K562 (cell line): ENCODE measurements at regions not wholly inside any gene's neighbourhood (a gene's known extent, or its start where the extent isn't known, plus 50 kb on each side); places are given as distances from the start of the nearest gene placed in this dataset.

Experiments used
- AFF4 ChIP-seq: sonication (generic); formaldehyde crosslinking; IDR thresholded peaks from 2 replicates; pipeline ENCODE4 v1.8.0; 2023; ENCODE audit warnings: mild to moderate bottlenecking, missing genetic modification reagents
- ATF7 ChIP-seq: fragments of 450-650 bp; IDR thresholded peaks from 2 replicates; pipeline ENCODE4 v1.7.1; 2014; ENCODE audit warnings: mild to moderate bottlenecking, moderate library complexity
- POLR2A ChIP-seq: fragments of 450-650 bp; conservative IDR thresholded peaks from 2 replicates; pipeline ENCODE4 v1.6.1; 2016
- TOE1 ChIP-seq, 2 experiments: fragments of 450-650 bp in 1 of 2; sonication (generic) in 1 of 2; formaldehyde crosslinking in 1 of 2; IDR thresholded peaks; 2 replicates each; pipeline versions ENCODE4 v1.7.1 to v1.8.0; 2016 to 2022; ENCODE audit warnings: borderline replicate concordance in 2 of 2, mild to moderate bottlenecking in 2 of 2, antibody characterized with exemption in 1 of 2, inconsistent platforms in 1 of 2, low read depth in 1 of 2, missing genetic modification reagents in 1 of 2, moderate library complexity in 1 of 2
- TF ChIP-seq, protein P1 (sequence below): sonication (generic); IDR thresholded peaks from 2 replicates; pipeline ENCODE4 v1.6.1; 2016

GRCh38 chr5:94045839-94046782 is 304.7 kb upstream of the POU5F2 start:
- TF ChIP-seq AFF4 (CRISPR knock-in tag) (no peak), TOE1 (IDR thresholded peaks at IDR 0.05; ENCODE audit: borderline replicate concordance) (no peak), TOE1 (CRISPR knock-in tag; IDR thresholded peaks at IDR 0.05; ENCODE audit: borderline replicate concordance, low read depth) (no peak), ATF7 (no peak), POLR2A (no peak)
- TF ChIP-seq, protein P1, sequence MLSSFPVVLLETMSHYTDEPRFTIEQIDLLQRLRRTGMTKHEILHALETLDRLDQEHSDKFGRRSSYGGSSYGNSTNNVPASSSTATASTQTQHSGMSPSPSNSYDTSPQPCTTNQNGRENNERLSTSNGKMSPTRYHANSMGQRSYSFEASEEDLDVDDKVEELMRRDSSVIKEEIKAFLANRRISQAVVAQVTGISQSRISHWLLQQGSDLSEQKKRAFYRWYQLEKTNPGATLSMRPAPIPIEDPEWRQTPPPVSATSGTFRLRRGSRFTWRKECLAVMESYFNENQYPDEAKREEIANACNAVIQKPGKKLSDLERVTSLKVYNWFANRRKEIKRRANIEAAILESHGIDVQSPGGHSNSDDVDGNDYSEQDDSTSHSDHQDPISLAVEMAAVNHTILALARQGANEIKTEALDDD = no peak
